NCI-H1694 (cell line): ENCODE measurements at regions not wholly inside any gene's neighbourhood (a gene's known extent, or its start where the extent isn't known, plus 50 kb on each side); places are given as distances from the start of the nearest gene placed in this dataset.

Source experiments
- DNase-seq: peaks from one replicate; lab custom pipeline; 2025; lab: John Stamatoyannopoulos, UW

DNA sequence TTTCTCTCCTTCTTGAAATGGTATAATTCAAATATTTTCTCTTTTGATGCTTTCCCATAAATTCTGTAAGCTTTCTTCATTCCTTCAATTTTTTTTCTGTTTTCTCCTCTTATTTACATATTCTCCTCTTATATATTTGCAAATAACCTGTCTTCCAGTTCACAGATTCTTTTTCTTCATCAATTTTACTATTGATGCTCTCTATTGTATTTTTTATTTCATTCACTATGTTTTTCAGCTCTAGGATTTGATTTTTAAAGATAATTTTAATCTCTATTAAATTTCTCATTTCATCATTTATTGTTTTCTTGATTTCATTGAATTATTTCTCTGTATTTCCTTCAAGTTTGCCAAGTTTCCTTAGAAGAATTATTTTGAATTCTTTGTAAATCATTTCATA, 54.0 kb upstream of the PRPS1L1 start:
- no peak for DNase-seq

DNA sequence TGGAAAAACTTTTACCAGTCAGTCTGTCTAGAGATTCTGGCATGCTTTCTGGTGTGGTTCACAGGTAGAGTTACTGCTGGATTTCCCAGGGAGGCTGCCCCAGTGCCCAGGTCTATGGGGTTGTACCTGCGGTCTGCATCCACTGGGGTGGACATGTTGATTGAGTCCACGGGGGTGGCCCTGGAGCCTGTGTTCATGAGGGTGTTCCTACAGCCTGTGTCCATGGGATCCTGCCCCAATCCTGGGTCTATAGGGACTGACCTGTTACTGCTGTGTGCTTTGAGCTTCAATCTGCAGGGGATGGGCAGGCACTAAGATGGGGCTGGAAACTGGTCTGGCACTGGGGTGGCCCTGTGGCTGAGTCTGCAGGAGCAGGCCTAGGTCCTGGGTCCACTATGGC, 54.5 kb upstream of the PRPS1L1 start:
- DNase-seq, result no peak

DNA sequence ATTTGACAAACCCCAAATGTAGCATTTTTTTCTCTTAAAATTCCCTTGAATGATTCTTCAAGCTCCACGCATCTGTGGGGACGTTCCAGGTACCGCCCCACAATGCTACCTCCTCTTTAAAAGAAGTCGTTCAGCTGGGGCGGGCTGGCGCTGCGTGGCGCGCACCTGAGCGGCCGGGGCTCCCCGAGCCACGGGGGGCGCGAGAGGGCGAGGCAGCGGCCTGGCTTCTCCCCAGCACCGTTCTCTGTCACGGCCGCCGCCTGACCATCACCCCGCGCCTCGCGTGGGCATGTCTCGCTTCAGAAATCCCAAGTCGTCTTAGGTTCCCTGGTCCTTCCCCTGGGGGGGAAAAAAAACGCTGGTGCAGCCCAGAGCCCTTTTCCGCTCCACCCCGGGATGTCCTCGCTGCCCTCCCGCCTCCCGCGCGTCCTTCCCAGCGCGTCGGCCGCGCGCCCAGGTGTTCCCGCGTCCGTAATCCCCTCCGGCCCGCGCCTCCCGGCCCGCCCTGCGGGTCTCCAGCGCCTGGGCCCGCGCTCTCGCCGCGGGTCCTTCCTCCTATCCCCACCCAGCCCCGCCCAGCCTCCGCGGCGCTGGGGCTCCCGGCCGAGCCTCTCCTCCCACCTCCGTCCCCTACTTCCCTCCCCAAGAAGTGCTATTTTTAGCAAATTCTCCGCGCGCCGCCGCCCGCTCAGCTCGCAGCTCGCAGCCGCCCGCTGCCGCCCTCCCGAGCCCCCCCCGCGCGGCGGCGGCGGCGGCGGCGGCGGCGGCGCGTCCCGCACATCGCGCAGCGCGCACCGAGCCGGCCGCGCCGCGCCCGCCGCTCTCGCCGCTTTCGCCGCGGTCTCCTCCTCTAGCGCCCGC, 58.7 kb upstream of the PRPS1L1 start:
- DNase-seq, result no peak

DNA sequence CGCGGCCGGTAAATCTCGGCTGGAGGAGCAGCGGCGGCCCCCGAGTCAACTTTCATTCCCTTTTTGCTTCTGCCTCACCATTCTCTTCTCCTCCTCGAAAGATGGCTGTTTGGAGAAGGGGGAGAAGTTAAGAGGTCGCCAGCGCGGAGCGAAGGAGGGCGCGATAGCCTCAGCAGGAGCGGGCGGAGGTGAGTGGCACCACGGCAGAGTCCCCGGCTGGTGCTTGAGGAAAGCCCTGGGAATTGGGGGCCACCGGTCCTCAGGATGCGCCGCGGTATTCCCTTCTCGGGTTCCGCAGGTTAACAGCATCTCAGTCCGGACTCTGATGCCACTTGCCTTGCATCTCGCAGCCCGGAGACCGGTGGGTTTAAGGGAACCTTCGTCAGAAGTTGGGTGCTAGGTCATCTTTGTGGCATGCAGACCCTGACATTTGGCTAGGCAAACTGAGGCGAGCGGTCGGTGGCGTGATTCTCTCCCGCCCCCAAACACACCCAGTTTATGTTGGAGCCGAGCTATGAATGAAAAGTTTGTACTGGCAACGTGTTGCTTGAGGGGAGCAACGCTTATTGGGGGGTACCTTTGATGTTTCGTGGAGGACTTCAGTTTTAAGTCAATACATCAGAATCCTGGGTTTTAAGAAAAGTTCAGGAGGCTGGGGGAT, 59.5 kb upstream of the PRPS1L1 start:
- no peak for DNase-seq

DNA sequence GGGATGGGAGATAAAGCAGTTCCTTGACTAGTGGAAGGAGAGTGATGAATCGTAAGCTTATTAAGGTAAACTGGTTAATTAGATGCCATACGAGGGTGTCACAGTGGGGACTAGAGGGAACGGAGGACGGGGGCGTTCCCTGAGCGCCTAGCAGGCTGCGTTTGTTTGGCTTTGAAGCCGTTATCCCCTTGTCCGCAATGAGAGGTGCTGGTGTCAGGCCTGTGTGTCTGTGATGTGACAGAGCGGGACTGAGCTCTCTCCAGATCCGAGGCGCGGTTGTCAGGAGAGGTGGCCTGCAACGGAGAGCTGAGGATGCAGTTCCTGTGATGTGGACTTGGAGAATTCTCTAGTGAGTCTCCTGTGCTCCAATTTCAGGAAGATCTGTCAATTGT, 60.0 kb upstream of the PRPS1L1 start:
- no peak for DNase-seq

DNA sequence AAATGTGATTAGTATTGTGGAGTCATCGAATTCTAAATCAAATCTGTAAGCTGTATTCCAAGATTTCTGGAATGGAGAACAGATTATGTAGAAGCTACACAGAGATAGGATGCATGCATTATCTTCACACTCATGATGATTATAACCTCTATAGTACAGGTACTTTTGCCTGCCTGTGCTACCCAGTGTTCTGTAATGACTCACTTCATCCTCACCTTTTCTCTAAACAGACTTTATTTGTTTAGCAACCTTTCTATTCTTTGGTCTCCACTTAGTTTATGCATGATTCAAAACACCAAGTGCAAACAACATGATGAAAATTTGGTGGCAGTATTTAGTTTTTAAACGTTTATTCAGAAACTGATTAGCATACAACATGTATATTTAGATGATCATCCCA, 68.4 kb upstream of the PRPS1L1 start:
- DNase-seq, result no peak

DNA sequence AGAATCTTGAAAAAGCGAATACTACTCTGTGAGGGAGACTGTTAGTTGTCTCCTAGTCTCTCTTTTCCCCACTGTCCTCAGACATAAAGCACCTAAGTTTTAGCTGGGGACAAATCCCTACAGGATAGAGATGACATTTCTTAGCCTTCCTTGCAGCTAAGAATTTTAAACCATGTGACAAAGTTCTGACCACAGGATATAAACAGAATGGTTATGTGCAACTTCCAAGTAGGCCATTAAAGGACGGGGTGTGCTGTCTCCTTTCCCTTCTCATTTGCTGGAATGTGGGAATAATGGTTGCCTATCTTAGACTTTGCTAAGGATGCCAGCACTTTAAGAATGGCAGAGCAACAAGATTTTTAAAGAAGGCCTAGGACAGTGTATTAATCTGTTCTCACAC, 74.9 kb upstream of the PRPS1L1 start:
- no peak for DNase-seq

DNA sequence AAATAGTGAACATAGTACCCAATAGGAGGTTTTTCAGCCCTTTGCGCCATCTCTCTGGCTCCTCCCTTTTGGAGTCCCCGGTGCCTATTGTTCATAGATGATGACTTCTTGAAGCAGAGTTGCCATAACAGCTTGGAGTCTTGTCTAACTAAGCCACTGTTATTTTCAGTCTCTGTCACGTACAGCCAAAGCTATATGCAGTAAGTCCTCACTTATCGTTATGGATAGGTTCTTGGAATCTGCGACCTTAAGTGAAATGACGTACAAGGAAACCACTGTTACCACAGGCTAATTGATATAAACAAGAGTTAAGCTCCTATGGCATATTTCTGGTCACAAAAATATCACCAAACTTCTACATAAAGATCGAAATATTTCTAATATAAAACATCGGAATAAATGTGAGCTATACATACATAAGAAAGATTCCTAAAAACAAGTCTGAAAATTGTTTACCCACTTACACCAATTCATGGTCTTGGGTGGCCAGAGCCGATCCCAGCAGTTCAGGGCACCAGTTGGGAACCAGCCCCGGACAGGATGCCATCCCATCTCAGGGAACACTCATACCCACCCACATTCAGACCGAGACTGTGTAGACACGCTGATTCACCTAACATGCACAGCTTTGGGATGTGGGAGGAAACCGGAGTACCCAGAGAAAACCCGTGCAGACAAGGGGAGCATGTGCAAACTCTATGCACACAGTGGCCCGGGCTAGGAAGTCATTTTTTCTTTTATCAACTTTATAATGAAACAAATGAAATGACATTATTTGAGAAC, 76.0 kb upstream of the PRPS1L1 start:
- no peak for DNase-seq

DNA sequence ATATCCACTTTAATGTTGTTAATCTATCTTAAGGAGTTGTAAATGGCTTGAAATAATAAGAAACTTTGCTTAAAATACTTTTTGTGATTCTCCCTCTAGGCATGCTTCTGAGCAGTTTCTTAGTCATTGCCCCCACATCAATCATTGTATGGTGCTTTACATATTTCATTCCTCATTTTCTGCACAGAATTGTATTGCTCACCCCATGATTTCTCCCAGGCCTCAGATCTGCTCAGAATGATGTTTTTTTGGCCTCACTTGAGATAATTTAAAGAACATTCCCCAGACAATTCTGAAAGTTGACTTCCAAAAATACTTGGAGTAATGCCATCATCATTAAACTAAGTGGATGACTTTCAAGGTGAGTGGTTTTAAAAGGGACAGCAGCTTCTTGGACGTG, 82.1 kb upstream of the PRPS1L1 start:
- no peak for DNase-seq

DNA sequence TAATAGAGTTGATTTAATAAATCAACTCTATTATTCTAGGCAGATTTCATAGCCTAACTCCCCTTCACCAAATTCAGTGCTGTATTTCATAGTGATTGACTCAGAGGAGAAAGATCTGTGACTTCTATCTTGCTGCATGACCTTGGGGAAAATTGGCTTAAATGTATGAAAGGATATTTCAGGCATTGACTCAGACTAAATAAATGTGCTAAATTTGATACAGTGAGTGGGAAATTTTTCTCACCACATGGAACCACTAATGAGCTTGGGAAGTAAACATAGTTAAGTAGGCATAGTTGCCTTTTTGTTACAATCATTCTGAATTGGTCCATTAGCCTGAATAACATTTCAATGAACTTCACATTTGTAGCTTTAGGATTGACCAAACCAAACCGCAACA, 89.0 kb upstream of the PRPS1L1 start:
- DNase-seq, result no peak

DNA sequence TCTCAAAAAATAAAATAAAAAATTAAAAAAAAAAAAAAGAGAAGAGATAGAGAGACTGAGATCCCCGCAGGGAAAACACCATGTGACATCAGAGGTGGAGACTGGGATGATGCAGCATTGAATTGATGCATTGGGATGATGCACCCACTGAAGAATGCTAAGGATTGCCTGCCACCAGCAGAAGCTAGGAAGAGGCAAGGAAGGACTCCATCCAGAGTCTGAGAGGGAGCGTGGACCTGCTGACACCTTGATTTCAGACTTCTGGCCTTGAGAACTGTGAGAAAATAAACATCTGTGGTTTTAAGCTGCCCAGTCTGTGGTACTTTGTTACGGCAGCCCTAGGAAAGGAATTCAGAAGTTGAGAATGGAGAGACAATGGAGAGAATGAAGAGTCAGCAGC, 89.8 kb upstream of the PRPS1L1 start:
- no peak for DNase-seq

DNA sequence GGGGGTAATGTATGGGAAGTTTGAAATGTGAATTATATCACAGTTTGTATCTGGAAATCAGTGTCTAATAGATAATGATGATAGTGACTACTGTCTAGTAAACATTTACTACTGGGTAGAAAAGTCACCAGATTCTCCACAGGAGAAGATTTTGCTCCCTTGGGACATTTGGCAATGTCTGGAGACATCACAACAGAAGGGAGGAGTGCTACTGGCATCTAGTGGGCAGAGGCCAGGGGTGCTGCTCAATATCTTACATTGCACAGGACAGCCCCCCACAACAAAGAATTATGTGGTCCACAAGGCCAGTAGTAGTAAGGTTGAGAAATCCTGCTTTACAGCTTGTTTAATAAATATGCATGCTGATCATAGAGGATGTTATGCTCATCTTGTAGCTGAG, 92.3 kb upstream of the PRPS1L1 start:
- DNase-seq, result no peak

DNA sequence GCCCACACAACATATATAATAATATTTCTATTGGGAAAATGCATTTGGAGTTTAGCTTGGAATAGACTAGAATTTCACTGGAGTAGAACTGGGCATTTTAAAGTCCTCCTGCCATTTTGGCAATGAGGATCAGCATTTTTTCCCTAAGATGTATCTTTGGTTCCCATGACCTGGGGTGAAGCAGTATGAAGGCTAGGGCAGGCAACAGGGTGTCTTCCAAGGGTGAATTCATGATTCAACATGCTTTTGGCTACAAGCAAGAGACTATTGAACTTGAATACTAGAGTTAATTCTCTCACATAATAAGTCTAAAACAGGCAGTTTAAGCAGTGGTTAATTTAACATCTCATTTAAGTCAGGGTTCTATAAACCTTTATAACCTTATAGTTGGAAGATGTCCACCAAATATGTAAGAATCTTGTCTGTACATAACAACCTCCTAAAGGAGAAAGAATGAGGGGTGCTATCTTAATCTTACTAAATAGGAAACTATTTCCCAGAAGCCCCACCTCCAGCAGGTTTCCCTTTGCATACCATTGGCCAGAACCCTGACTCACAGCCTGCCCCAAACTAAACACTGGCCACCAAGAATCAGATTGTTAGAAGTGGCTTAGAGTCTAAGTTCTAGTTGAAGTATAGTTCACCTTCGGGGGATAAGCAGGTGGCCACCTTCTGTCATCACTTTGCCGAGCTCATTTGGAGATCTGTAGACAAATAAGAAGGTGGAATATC, 96.0 kb upstream of the PRPS1L1 start:
- no peak for DNase-seq

DNA sequence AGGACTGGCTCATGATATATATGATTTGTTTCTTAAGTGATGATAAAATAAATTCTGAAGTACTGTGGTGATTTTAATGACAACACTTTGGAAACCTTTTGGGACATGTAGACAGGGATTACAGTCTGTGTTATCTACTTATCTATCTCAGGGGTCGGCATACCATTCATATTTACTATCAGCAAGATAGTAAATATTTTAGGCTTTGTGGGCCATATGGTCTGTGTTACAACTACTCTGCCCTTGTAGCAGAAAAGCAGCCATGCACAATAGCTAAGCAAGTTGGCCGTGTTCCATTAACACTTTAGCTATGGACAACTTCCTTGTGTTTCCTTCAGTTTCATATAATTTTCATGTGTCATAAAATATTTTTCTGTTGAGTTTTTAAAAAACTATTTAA, 97.8 kb upstream of the PRPS1L1 start:
- no peak for DNase-seq

DNA sequence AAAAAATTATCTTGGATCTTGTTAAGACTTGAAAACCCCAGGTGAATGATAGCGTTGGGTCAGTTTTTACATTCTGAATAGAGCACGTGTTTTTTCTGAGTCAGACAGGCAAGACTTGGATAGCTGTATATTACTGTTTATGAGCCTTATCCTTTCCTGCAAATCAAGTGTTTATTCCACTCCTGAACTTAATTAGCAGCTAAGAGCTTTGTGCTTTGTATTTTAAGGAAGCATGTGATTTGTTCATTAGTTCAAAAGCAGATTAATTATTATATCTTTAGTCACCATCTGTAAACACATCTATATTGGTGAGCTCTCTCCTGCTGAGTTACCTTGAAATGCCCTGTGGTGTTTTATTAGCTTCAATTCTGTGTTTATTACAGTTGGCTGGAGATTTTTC, 98.6 kb upstream of the PRPS1L1 start:
- no peak for DNase-seq

DNA sequence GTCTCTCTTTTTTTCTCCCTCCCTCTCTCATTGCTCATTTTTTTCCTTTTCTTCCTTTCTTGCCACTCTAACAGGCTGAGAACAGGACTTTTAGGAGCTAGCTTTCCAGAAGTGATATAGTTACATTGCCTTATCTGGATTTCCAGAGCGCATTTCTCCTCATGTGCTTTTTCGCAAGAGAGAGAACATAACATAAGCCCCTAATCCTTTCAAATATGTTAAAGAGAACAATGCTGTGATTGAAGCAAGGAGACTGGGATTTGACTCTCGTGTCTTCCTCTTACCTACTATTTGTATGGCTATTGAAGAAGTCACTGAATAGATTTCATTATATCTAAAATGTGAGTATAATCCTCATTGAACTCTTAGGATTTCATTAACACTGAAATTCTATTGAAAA, 101.2 kb upstream of the PRPS1L1 start:
- no peak for DNase-seq

DNA sequence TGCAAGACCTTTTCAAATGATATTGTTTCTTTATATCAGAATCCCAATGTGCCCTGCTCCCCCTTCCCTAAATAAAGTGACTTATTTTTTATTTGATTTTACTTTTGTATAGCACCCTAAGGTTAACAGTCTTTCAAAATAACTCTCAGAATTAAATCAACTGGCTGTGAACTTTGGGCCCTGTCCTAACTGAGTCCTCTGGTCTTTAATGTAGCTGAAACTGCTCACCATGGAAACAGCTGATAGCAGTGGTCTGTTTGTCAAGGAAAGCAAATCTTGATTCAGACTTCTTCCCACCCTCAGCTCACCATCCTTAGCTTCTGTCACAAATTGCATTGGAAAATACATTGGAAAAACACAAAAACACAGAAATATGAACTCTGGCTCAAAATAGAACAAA, 105.2 kb upstream of the PRPS1L1 start:
- no peak for DNase-seq

DNA sequence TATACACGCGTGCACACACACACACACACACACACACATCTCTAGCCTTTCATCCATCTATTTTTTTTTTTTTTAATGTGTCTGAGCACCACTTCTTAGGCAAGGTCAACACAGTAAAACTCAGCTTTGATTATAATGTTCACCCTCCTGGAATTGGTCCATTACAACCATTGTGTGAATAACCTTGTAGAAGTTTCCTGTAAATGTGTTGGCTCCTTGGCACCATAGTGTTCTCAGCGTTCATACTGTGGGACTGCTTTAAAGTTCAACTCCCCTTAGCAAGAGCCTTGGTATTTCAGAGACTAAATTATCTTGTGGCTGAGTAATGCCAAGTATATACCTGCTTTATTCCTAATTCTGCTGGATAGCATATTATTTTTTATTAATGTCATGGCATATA, 106.3 kb upstream of the PRPS1L1 start:
- no peak for DNase-seq

DNA sequence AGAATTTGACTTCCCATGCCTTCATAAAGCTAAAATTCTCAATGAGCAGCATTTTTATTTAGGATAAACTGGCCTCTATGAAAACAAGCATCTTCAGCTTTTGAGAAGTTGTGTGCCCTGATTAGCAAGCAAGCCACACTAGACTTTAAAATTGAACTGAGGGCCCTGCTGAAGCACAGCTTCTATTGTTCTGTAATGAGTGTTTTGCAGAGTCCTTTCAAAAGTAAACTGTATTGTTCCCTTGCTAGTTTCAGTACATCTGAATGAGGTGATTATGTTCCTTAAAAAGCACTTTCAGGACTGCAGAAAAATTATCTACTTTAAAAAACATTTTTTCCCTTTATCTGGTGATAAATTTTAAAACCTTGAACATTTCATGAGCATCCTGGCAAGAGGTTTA, 113.3 kb upstream of the PRPS1L1 start:
- DNase-seq, result no peak

DNA sequence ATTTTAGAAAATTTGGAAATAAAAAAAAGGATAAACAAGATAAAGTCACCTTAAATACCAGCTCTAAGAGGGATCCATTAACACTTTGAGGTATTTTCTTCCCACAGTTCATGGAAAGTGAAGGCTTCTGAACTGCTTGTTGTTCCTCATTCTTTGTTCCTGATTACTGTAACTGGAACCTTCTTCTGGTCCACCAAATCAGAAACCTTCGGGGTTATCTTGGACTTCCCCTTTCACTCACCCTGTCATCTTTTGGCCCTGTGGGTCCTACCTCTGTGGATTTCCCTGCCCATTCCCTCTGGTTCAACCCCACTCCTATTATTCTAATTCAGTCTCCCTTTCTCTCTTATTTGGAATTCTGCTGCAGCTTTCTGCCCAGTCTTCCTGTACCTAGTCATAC, 116.5 kb upstream of the PRPS1L1 start:
- no peak for DNase-seq

DNA sequence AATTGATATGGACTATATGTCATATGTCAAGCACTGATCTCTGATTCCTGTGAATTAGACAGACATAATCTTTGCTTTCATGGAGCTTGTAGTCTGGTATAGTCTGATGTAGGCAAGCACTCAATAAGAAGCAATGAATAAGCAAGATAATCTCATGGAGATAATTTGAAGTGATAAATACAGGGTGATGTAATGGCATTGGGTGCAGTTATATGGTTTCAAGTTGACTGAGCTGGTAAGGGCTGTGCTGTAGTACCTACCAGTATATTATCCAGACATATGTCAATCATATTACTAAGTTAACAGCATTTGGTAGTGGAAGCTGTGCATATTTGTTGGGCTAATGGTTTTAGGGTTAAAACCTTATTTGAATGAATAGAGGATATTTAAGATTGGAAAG, 117.5 kb upstream of the PRPS1L1 start:
- DNase-seq, result no peak

DNA sequence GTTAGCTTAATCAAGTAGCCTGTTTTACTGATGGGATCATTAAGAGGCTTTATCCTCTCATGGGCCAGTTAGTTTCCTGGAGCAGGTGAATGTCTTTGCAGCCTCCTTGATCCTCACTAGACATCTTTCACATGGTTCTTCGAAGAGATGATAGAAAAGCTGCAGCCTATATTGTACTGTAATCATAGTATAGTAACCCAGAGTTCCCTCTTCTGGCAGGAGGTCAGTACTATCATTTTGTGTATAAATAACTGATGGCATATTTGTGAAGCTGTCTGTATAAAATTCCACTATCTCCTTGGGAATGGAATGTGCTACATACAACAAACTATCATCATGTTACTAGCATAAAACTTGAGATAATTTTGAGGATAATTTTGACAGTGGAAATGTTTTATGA, 123.8 kb upstream of the PRPS1L1 start:
- DNase-seq, result no peak
